Suppressor macrophage treated with lipopolysaccharide for 4 hours (primary cell): ENCODE measurements at regions not wholly inside any gene's neighbourhood (a gene's known extent, or its start where the extent isn't known, plus 50 kb on each side); places are given as distances from the start of the nearest gene placed in this dataset.
"Not testable (repeated sequence)": the region's sequence is repeated elsewhere in the genome, so short reads cannot be mapped to it uniquely, and the experiment has no call there.

Experiments
- DNase-seq: peaks from one replicate; pipeline ENCODE4 v3.0.0-alpha.2; 2020

- no peak for DNase-seq
Observed at GRCh38 chr3:124140746-124141145, 148.8 kb upstream of the ROPN1 start.

- no peak for DNase-seq
Observed at GRCh38 chr3:124142389-124142970, 150.6 kb upstream of the ROPN1 start.

GRCh38 chr3:124143047-124143446, 151.1 kb upstream of the ROPN1 start:
- DNase-seq, result no peak

GRCh38 chr3:124144035-124144814, 152.3 kb upstream of the ROPN1 start:
- DNase-seq, result no peak

- DNase-seq, result no peak
Observed at GRCh38 chr3:124147429-124147828, 155.5 kb upstream of the ROPN1 start.

- DNase-seq, result no peak
Observed at GRCh38 chr3:124147946-124148345, 156.0 kb upstream of the ROPN1 start.

- DNase-seq, result no peak
Observed at GRCh38 chr3:124149081-124149480, 157.2 kb upstream of the ROPN1 start.

- no peak for DNase-seq
Observed at GRCh38 chr3:124149771-124150170, 157.8 kb upstream of the ROPN1 start.

- DNase-seq, result not testable (repeated sequence)
Observed at GRCh38 chr3:124152891-124153290, 161.0 kb upstream of the ROPN1 start.

GRCh38 chr3:124156866-124157712, 165.2 kb upstream of the ROPN1 start:
- no peak for DNase-seq

GRCh38 chr3:124157748-124158147, 165.8 kb upstream of the ROPN1 start:
- DNase-seq, result no peak

GRCh38 chr3:124158168-124158881, 166.4 kb upstream of the ROPN1 start:
- DNase-seq, result no peak

GRCh38 chr3:124161448-124161847, 169.5 kb upstream of the ROPN1 start:
- DNase-seq, result no peak

- DNase-seq, result no peak
Observed at GRCh38 chr3:124163689-124164088, 171.8 kb upstream of the ROPN1 start.

- no peak for DNase-seq
Observed at GRCh38 chr3:124168271-124168670, 176.3 kb upstream of the ROPN1 start.

- no peak for DNase-seq
Observed at GRCh38 chr3:124172283-124172682, 180.4 kb upstream of the ROPN1 start.

- DNase-seq, result no peak
Observed at GRCh38 chr3:124172816-124173215, 180.9 kb upstream of the ROPN1 start.

- DNase-seq, result no peak
Observed at GRCh38 chr3:124174476-124174875, 182.6 kb upstream of the ROPN1 start.

GRCh38 chr3:124174910-124175874, 183.3 kb upstream of the ROPN1 start:
- no peak for DNase-seq

- no peak for DNase-seq
Observed at GRCh38 chr3:124177071-124177470, 185.1 kb upstream of the ROPN1 start.

- DNase-seq, result no peak
Observed at GRCh38 chr3:124178531-124178930, 186.6 kb upstream of the ROPN1 start.

- no peak for DNase-seq
Observed at GRCh38 chr3:124200407-124200806, 208.5 kb upstream of the ROPN1 start.
